ENCODE measurements at regions not wholly inside any gene's neighbourhood (a gene's known extent, or its start where the extent isn't known, plus 50 kb on each side); places are given as distances from the start of the nearest gene placed in this dataset.

DNA sequence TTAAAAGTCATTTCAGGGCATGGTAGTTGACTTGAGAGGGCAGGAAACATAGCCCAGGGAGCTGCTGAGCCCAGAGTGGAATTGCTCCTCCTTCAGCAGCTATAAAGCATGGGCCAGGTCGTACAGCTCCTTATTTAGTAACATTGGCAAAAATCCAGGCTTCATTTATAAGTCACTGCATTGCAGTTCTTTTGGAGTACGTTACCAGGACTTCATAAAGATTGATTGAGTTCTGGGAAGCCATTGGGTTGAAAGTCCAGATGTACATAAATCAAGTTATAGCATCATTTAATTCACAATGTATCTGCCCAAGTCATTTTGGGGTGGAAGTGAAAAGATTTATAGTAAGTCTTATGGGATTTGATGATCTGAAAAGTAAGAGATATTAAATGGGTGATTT, 53.0 kb upstream of the ANKEF1 start:
- Histone ChIP-seq H3K4me1 (ENCODE audit: control insufficient read depth in 1 of 2, insufficient read depth in 2 of 2, low read length in 2 of 2) (no peaks in the 10 kb centered on the region), H3K36me3 (ENCODE audit: control insufficient read depth in 1 of 2, insufficient read depth in 2 of 2, low read length in 1 of 2) (no peaks in the 10 kb centered on the region), H3K4me3 (ENCODE audit: low read length in 2 of 2) (no peak overlapping the region), H3K27me3 (ENCODE audit: control insufficient read depth in 1 of 2, insufficient read depth in 2 of 2, low read length in 1 of 2) (no peaks in the 10 kb centered on the region), H3K27ac (ENCODE audit: low read depth in 1 of 2, low read length in 2 of 2) (no peak overlapping the region), H3K9me3 (ENCODE audit: control insufficient read depth, low read length) (no peaks in the 10 kb centered on the region)
- ATAC-seq (ENCODE audit: low FRiP score) (no peak), DNase-seq (no peak)
- 36 to 39% methylated on average over 2 of the region's 2 CpGs for WGBS, 2 donors
- intact Hi-C loops (cut with DNase I), result loop anchor here (5.0 to 10.0 kb wide), 2 partner anchors 50 to 233 kb away; partner anchors contain the start of genes ANKEF1 (in 1 of the 2) and SNAP25 (in 1 of the 2)

DNA sequence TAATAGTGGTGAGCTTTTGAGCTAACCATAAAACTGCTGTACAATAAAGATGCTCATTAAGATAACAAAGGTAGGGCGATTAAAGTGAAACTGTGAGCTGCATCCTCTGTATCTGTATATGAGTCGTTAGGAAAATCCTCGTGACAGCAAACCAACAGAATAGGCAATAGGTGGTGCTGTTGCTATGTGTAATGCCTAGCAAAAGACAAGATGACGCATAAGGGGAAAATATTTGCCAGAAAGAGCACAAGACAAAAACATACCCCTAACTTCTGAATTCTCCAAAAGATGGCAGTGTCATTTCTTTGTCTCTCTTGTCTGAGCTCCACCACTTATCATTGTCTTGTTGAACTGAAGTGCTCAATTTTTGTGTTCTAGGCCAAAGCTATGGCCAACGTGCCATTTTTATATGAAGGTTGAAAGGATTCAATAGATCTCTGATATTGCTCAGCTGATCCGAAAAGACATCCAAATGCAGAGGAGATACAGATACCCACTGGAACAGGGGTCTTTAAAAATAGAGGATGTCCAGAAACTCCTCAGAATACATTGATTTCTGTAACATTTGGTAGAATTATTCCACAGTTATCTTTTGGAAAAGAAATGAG, 56.3 kb upstream of the ANKEF1 start:
- intact Hi-C loops (cut with DNase I), result loop anchor here (2.0 to 10.0 kb wide), 7 partner anchors 112 to 1564 kb away; partner anchors contain the start of gene SNAP25 (in 1 of the 2)
- DNase-seq (no peak), ATAC-seq (ENCODE audit: low FRiP score) (peak; percentile 94)
- H3K36me3 ChIP-seq (ENCODE audit: control insufficient read depth in 1 of 2, insufficient read depth in 2 of 2, low read length in 1 of 2), result no peaks in the 10 kb centered on the region
- H3K27ac ChIP-seq (ENCODE audit: low read depth in 1 of 2, low read length in 2 of 2), result no peak overlapping the region
- WGBS, 2 donors, result 20 to 22% methylated on average over 6 of the region's 6 CpGs
- no peaks in the 10 kb centered on the region for H3K4me1 ChIP-seq (ENCODE audit: control insufficient read depth in 1 of 2, insufficient read depth in 2 of 2, low read length in 2 of 2)
- no peaks in the 10 kb centered on the region for H3K27me3 ChIP-seq (ENCODE audit: control insufficient read depth in 1 of 2, insufficient read depth in 2 of 2, low read length in 1 of 2)
- no peak overlapping the region for H3K4me3 ChIP-seq (ENCODE audit: low read length in 2 of 2)
- no peaks in the 10 kb centered on the region for H3K9me3 ChIP-seq (ENCODE audit: control insufficient read depth, low read length)

DNA sequence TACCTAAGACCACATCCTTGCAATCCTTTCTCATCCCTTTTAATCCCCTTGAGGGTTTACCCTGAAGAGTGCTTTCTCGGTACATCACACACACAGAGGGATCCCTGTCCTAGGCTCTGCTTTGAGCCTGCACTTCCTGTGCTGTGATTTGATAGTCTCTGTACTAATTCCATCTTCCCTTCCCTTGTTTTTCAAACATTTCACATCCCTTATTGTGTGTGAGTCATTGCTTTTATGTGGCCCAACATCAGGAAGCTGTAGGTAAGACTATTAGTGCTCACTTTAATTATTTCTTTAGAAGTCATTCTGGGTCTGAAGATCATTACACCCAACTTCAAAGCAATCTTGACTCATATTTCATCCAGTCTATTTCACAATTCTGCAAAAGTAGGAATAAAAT, 57.2 kb upstream of the ANKEF1 start:
- ATAC-seq (ENCODE audit: low FRiP score) (no peak), DNase-seq (no peak)
- Histone ChIP-seq H3K4me3 (ENCODE audit: low read length in 2 of 2) (no peak overlapping the region), H3K4me1 (ENCODE audit: control insufficient read depth in 1 of 2, insufficient read depth in 2 of 2, low read length in 2 of 2) (no peaks in the 10 kb centered on the region), H3K9me3 (ENCODE audit: control insufficient read depth, low read length) (no peaks in the 10 kb centered on the region), H3K36me3 (ENCODE audit: control insufficient read depth in 1 of 2, insufficient read depth in 2 of 2, low read length in 1 of 2) (no peaks in the 10 kb centered on the region), H3K27ac (ENCODE audit: low read depth in 1 of 2, low read length in 2 of 2) (no peak overlapping the region), H3K27me3 (ENCODE audit: control insufficient read depth in 1 of 2, insufficient read depth in 2 of 2, low read length in 1 of 2) (no peaks in the 10 kb centered on the region)
- intact Hi-C loops (cut with DNase I), result loop anchor here (2.0 to 10.0 kb wide), 7 partner anchors 113 to 1565 kb away; partner anchors contain the start of gene SNAP25 (in 1 of the 2)
- WGBS, 2 donors, result 22 to 33% methylated on average over 1 of the region's 1 CpG

DNA sequence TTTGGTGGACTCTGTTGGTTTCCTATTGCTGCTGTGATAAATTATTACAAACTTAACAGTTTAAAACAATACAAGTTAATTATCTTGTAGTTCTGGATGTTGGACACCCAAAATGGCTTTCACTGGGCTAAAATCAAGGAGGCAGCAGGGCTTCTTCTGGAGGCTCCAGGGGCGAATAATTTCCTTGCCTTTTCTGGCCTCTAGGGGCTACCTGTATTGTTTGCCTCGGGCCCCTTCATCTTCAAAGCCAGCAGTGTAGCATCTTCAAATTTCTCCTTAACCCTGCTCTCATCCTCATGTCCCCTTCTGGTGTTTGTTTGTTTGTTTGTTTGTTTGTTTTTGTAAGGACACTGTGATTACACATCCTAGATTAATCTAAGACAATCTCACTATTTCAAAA, 60.5 kb upstream of the ANKEF1 start:
- Histone ChIP-seq H3K9me3 (ENCODE audit: control insufficient read depth, low read length) (no peaks in the 10 kb centered on the region), H3K4me1 (ENCODE audit: control insufficient read depth in 1 of 2, insufficient read depth in 2 of 2, low read length in 2 of 2) (no peaks in the 10 kb centered on the region), H3K36me3 (ENCODE audit: control insufficient read depth in 1 of 2, insufficient read depth in 2 of 2, low read length in 1 of 2) (no peaks in the 10 kb centered on the region), H3K27ac (ENCODE audit: low read depth in 1 of 2, low read length in 2 of 2) (no peak overlapping the region), H3K27me3 (ENCODE audit: control insufficient read depth in 1 of 2, insufficient read depth in 2 of 2, low read length in 1 of 2) (no peaks in the 10 kb centered on the region), H3K4me3 (ENCODE audit: low read length in 2 of 2) (no peak overlapping the region)
- intact Hi-C loops (cut with DNase I), result loop anchor here in 1 of 2 donors (10.0 kb wide), 1 partner anchor 1300 kb away; no protein-coding TSS in a partner anchor
- ATAC-seq (ENCODE audit: low FRiP score) (no peak), DNase-seq (no peak)
- WGBS, 2 donors, result 69 to 70% methylated on average over 2 of the region's 2 CpGs

DNA sequence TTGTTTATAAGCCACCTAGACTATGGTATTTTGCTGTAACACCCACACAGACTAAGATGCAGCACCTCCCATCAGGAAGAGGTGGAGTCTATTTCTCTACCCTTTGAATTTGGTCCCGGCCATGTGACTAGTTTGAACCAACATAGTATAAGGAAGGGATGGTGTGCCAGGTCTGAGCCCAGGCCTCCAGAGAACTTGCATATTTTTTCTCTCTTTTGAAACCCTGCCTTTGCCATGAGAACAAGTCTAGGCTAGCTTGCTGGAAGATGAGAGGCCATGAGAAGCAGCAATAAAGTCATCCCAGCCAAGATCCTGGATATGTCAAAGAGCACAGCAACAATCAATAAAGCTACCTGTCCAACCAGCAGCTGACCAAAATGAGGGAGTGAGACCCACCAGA, 63.0 kb upstream of the ANKEF1 start:
- 89 to 90% methylated on average over 1 of the region's 1 CpG for WGBS, 2 donors

DNA sequence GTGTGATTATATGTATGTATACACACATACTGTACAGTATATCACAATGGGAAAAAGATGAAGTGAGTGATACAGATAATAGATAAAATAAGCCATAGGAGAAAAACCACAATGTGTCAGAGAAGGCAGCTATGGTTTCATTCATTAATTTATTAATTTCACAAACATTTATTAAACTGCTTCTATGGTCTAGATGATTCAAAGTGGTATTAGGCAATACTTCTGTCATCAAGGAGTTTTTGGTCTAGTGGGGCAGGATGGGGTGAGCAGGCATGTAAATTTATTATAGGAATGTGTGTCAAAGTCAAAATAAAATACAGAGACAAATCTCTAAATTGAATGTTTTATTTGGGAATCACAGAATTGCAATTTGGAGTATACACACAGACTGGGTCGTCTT, 65.2 kb upstream of the ANKEF1 start:
- intact Hi-C loops (cut with DNase I), result loop anchor here in 1 of 2 donors (10.0 kb wide), 1 partner anchor 1305 kb away; no protein-coding TSS in a partner anchor
- H3K27ac ChIP-seq (ENCODE audit: low read depth in 1 of 2, low read length in 2 of 2), result no peak overlapping the region
- H3K4me1 ChIP-seq (ENCODE audit: control insufficient read depth in 1 of 2, insufficient read depth in 2 of 2, low read length in 2 of 2), result no peaks in the 10 kb centered on the region
- 62 to 64% methylated on average over 1 of the region's 1 CpG for WGBS, 2 donors
- DNase-seq (no peak), ATAC-seq (ENCODE audit: low FRiP score) (no peak)
- H3K4me3 ChIP-seq (ENCODE audit: low read length in 2 of 2), result no peak overlapping the region
- H3K9me3 ChIP-seq (ENCODE audit: control insufficient read depth, low read length), result no peaks in the 10 kb centered on the region
- no peaks in the 10 kb centered on the region for H3K27me3 ChIP-seq (ENCODE audit: control insufficient read depth in 1 of 2, insufficient read depth in 2 of 2, low read length in 1 of 2)
- H3K36me3 ChIP-seq (ENCODE audit: control insufficient read depth in 1 of 2, insufficient read depth in 2 of 2, low read length in 1 of 2), result no peaks in the 10 kb centered on the region

More for the DNA sequence above, 63.0 kb upstream of the ANKEF1 start:
- no peaks in the 10 kb centered on the region for H3K36me3 ChIP-seq (ENCODE audit: control insufficient read depth in 1 of 2, insufficient read depth in 2 of 2, low read length in 1 of 2)
- H3K4me1 ChIP-seq (ENCODE audit: control insufficient read depth in 1 of 2, insufficient read depth in 2 of 2, low read length in 2 of 2), result no peaks in the 10 kb centered on the region
- no peak overlapping the region for H3K4me3 ChIP-seq (ENCODE audit: low read length in 2 of 2)
- H3K27me3 ChIP-seq (ENCODE audit: control insufficient read depth in 1 of 2, insufficient read depth in 2 of 2, low read length in 1 of 2), result no peaks in the 10 kb centered on the region
- no peak for ATAC-seq (ENCODE audit: low FRiP score)
- intact Hi-C loops (cut with DNase I), result loop anchor here in 1 of 2 donors (10.0 kb wide), 1 partner anchor 1303 kb away; no protein-coding TSS in a partner anchor
- no peaks in the 10 kb centered on the region for H3K9me3 ChIP-seq (ENCODE audit: control insufficient read depth, low read length)
- no peak for DNase-seq
- H3K27ac ChIP-seq (ENCODE audit: low read depth in 1 of 2, low read length in 2 of 2), result no peak overlapping the region

DNA sequence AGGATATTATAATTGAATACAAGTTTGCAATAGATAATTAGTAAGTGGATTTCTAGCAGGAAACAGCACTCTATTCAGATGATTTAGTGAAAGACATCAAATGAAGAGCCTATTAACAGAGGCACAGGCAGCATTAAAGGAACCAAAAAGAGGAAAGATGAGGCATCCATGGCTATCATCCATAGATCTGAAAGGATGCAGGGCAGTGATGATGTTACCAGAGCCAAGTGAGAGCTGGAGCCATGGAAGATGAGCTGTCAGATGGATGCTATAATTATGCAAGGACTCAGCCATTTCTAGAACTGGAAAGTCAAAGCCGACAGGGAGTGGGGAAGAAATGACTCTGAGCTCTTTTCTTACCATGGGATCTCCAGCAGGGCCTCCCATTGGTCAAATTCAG, 66.8 kb upstream of the ANKEF1 start:
- no peak overlapping the region for H3K27ac ChIP-seq (ENCODE audit: low read depth in 1 of 2, low read length in 2 of 2)
- 0 to 37% methylated on average over 1 of the region's 1 CpG for WGBS, 2 donors
- no peak for ATAC-seq (ENCODE audit: low FRiP score)

DNA sequence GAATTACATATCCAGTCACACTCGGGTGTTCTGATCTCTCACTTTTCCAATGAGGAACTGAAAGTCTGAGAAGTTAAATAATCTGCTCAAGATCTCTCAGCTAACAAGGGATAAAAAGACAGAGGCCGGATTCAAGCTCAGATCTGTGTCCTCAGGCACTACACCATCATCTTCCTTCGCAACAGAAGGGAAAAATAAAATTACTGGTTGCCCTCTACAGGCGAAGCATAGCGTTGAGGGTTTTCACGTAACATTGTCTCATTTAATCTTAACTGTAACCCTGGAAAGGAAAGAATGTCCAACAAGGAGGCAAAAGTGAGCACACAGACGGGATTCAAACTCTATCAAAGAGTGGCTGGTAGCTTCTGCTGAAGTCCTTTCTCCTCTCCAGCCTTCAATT, 67.8 kb upstream of the ANKEF1 start:
- intact Hi-C loops (cut with DNase I), result no loop called here
- ATAC-seq (ENCODE audit: low FRiP score), result no peak
- Histone ChIP-seq H3K4me1 (ENCODE audit: control insufficient read depth in 1 of 2, insufficient read depth in 2 of 2, low read length in 2 of 2) (no peaks in the 10 kb centered on the region), H3K27ac (ENCODE audit: low read depth in 1 of 2, low read length in 2 of 2) (no peak overlapping the region), H3K36me3 (ENCODE audit: control insufficient read depth in 1 of 2, insufficient read depth in 2 of 2, low read length in 1 of 2) (no peaks in the 10 kb centered on the region), H3K27me3 (ENCODE audit: control insufficient read depth in 1 of 2, insufficient read depth in 2 of 2, low read length in 1 of 2) (no peaks in the 10 kb centered on the region), H3K9me3 (ENCODE audit: control insufficient read depth, low read length) (peaks cover 1% of the 10 kb centered on the region), H3K4me3 (ENCODE audit: low read length in 2 of 2) (no peak overlapping the region)
- DNase-seq, result no peak
- 25 to 30% methylated on average over 7 of the region's 7 CpGs for WGBS, 2 donors

More for the DNA sequence above, 66.8 kb upstream of the ANKEF1 start:
- Histone ChIP-seq H3K27me3 (ENCODE audit: control insufficient read depth in 1 of 2, insufficient read depth in 2 of 2, low read length in 1 of 2) (no peaks in the 10 kb centered on the region), H3K9me3 (ENCODE audit: control insufficient read depth, low read length) (no peaks in the 10 kb centered on the region), H3K36me3 (ENCODE audit: control insufficient read depth in 1 of 2, insufficient read depth in 2 of 2, low read length in 1 of 2) (no peaks in the 10 kb centered on the region), H3K4me3 (ENCODE audit: low read length in 2 of 2) (no peak overlapping the region), H3K4me1 (ENCODE audit: control insufficient read depth in 1 of 2, insufficient read depth in 2 of 2, low read length in 2 of 2) (no peaks in the 10 kb centered on the region)
- intact Hi-C loops (cut with DNase I), result no loop called here
- DNase-seq, result no peak

DNA sequence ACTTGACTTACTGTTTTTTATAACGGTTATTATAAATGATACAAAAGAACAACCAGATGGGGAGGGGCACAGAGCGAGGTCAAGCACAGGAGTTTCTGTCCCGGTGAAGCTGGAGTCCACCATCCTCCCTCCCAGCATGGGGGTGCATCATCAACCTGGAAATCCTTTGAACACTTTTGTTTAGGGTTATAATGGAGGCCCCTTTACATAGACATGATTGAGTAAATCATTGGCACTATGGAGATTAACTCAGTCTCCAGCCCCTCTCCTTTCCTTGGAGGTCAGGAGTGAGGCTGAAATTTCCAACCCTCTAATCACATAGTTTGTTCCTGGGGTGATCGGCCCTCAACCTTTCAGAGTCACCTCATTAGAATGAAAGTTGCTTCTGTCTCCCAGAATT, 71.8 kb upstream of the ANKEF1 start:
- 70% methylated on average over 4 of the region's 4 CpGs for WGBS, 2 donors
- intact Hi-C loops (cut with DNase I), result no loop called here

More for the DNA sequence above, 71.8 kb upstream of the ANKEF1 start:
- no peaks in the 10 kb centered on the region for H3K4me1 ChIP-seq (ENCODE audit: control insufficient read depth in 1 of 2, insufficient read depth in 2 of 2, low read length in 2 of 2)
- no peak overlapping the region for H3K4me3 ChIP-seq (ENCODE audit: low read length in 2 of 2)
- no peaks in the 10 kb centered on the region for H3K36me3 ChIP-seq (ENCODE audit: control insufficient read depth in 1 of 2, insufficient read depth in 2 of 2, low read length in 1 of 2)
- no peak overlapping the region for H3K27ac ChIP-seq (ENCODE audit: low read depth in 1 of 2, low read length in 2 of 2)
- no peaks in the 10 kb centered on the region for H3K27me3 ChIP-seq (ENCODE audit: control insufficient read depth in 1 of 2, insufficient read depth in 2 of 2, low read length in 1 of 2)
- ATAC-seq (ENCODE audit: low FRiP score) (no peak), DNase-seq (no peak)
- H3K9me3 ChIP-seq (ENCODE audit: control insufficient read depth, low read length), result peaks cover 1% of the 10 kb centered on the region
